ENCODE measurements at regions not wholly inside any gene's neighbourhood (a gene's known extent, or its start where the extent isn't known, plus 50 kb on each side); places are given as distances from the start of the nearest gene placed in this dataset.

DNA sequence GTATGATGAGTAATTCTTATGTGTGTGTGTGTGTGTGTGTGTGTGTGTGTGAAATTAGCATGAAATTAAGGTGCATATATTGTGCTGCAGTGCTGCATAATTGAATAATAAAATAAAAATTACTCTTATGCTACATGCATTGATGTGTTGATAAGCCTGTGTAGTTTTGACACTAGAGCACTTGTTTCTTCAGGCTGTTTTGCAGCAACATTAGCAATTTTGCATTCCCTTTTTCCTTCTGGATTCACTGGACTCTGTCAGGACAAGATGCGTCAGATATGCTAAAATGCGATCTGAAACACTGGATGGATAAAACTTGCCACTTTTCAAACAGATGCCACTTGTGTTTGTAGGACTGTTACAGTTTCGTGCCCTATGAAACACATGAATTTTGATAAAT lies 175.4 kb upstream of the ATP6AP2 start:
- TF ChIP-seq, protein P1, sequence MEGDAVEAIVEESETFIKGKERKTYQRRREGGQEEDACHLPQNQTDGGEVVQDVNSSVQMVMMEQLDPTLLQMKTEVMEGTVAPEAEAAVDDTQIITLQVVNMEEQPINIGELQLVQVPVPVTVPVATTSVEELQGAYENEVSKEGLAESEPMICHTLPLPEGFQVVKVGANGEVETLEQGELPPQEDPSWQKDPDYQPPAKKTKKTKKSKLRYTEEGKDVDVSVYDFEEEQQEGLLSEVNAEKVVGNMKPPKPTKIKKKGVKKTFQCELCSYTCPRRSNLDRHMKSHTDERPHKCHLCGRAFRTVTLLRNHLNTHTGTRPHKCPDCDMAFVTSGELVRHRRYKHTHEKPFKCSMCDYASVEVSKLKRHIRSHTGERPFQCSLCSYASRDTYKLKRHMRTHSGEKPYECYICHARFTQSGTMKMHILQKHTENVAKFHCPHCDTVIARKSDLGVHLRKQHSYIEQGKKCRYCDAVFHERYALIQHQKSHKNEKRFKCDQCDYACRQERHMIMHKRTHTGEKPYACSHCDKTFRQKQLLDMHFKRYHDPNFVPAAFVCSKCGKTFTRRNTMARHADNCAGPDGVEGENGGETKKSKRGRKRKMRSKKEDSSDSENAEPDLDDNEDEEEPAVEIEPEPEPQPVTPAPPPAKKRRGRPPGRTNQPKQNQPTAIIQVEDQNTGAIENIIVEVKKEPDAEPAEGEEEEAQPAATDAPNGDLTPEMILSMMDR (IDR thresholded peaks at IDR 0.05): no peak
- no peak for TF ChIP-seq POLR2A (IDR thresholded peaks at IDR 0.05)

Measured in uterus (tissue), 2 donors.